ENCODE measurements at regions not wholly inside any gene's neighbourhood (a gene's known extent, or its start where the extent isn't known, plus 50 kb on each side); places are given as distances from the start of the nearest gene placed in this dataset.

- TF ChIP-seq CTCF (IDR thresholded peaks at IDR 0.05; ENCODE audit: low read depth, low read length) (no peak), EZH2phosphoT487 (IDR thresholded peaks at IDR 0.05; ENCODE audit: low read depth) (no peak)
Observed at GRCh38 chr11:104764710-104765045, 133.6 kb downstream of the CASP12 start.

All from OCI-LY3 (cell line).